ENCODE measurements at regions not wholly inside any gene's neighbourhood (a gene's known extent, or its start where the extent isn't known, plus 50 kb on each side); places are given as distances from the start of the nearest gene placed in this dataset.

GRCh38 chr1:23614032-23614660, 54.8 kb upstream of the ID3 start:
- Histone ChIP-seq H3K27me3 (ENCODE audit: control insufficient read depth, insufficient read depth, low read length) (peaks cover 6% of the 10 kb centered on the region; the same call in 1 of the 2 replicates), H3K4me3 (ENCODE audit: low read depth in 2 of 2, low read length in 2 of 2) (no peak overlapping the region), H3K4me1 (ENCODE audit: control insufficient read depth, insufficient read depth, low read length) (no peaks in the 10 kb centered on the region), H3K27ac (ENCODE audit: low read length) (no peak overlapping the region), H3K9me3 (ENCODE audit: control insufficient read depth, insufficient read depth, low read depth, low read length) (no peaks in the 10 kb centered on the region), H3K36me3 (ENCODE audit: control insufficient read depth, insufficient read depth, low read length) (no peaks in the 10 kb centered on the region; the same call in 1 of the 2 replicates)
- CTCF ChIA-PET, result no interaction called here
- DNase-seq (ENCODE audit: low read depth, low spot score) (no peak), ATAC-seq (0 out of 2 replicates have a peak, but pooled peaks have one; percentile 35)
- in situ Hi-C loops (cut with HindIII; ENCODE audit: low pct_unique_long_range_greater_than_20kb, low sequenced_read_pairs), result no loop called here
- intact Hi-C loops (cut with micrococcal nuclease; ENCODE audit: unreplicated experiment), result no loop called here
- POLR2A ChIA-PET, result interaction anchor here (0.5 kb wide), 1 partner anchor 171 kb away, joined by 6 read pairs; no protein-coding TSS in a partner anchor
- BruUV-seq (replicated peaks), result no TSS peak
- no peak for TF ChIP-seq POLR2AphosphoS5 (IDR thresholded peaks at IDR 0.05; ENCODE audit: low read depth, low read length)
- no peak for TF ChIP-seq TCF7L2 (IDR thresholded peaks at IDR 0.05; ENCODE audit: low read depth, low read length)
- no peak for TF ChIP-seq SIN3A (IDR thresholded peaks at IDR 0.05; ENCODE audit: borderline replicate concordance, insufficient read depth, low read depth, low read length)
- no peak for TF ChIP-seq CTCF (IDR thresholded peaks at IDR 0.05)
- TF ChIP-seq REST (IDR thresholded peaks at IDR 0.05; ENCODE audit: insufficient read depth in 1 of 2, low read depth in 2 of 2, low read length in 1 of 2), result no peak

- CTCF ChIA-PET, result no interaction called here
- ATAC-seq, result no peak
Measured at GRCh38 chr1:23613191-23614031, 54.1 kb upstream of the ID3 start.

More at GRCh38 chr1:23613191-23614031, 54.1 kb upstream of the ID3 start:
- intact Hi-C loops (cut with micrococcal nuclease; ENCODE audit: unreplicated experiment), result no loop called here
- H3K4me1 ChIP-seq (ENCODE audit: control insufficient read depth, insufficient read depth, low read length), result no peaks in the 10 kb centered on the region
- no peaks in the 10 kb centered on the region for H3K9me3 ChIP-seq (ENCODE audit: control insufficient read depth, insufficient read depth, low read depth, low read length)
- no TSS peak for BruUV-seq (replicated peaks)
- H3K27ac ChIP-seq (ENCODE audit: low read length), result no peak overlapping the region
- TF ChIP-seq POLR2AphosphoS5 (IDR thresholded peaks at IDR 0.05; ENCODE audit: low read depth, low read length) (no peak), CTCF (IDR thresholded peaks at IDR 0.05) (no peak), REST (IDR thresholded peaks at IDR 0.05; ENCODE audit: insufficient read depth in 1 of 2, low read depth in 2 of 2, low read length in 1 of 2) (no peak), SIN3A (IDR thresholded peaks at IDR 0.05; ENCODE audit: borderline replicate concordance, insufficient read depth, low read depth, low read length) (no peak), TCF7L2 (IDR thresholded peaks at IDR 0.05; ENCODE audit: low read depth, low read length) (no peak)
- no peaks in the 10 kb centered on the region for H3K36me3 ChIP-seq (ENCODE audit: control insufficient read depth, insufficient read depth, low read length)
- in situ Hi-C loops (cut with HindIII; ENCODE audit: low pct_unique_long_range_greater_than_20kb, low sequenced_read_pairs), result no loop called here
- no peaks in the 10 kb centered on the region for H3K27me3 ChIP-seq (ENCODE audit: control insufficient read depth, insufficient read depth, low read length)
- DNase-seq (ENCODE audit: low read depth, low spot score), result no peak
- POLR2A ChIA-PET, result interaction anchor here (0.5 to 0.6 kb wide), 2 partner anchors 10 to 170 kb away, joined by 3 to 6 read pairs; no protein-coding TSS in a partner anchor
- no peak overlapping the region for H3K4me3 ChIP-seq (ENCODE audit: low read depth in 2 of 2, low read length in 2 of 2)
